Pancreas (tissue), 10 donors: ENCODE measurements at regions not wholly inside any gene's neighbourhood (a gene's known extent, or its start where the extent isn't known, plus 50 kb on each side); places are given as distances from the start of the nearest gene placed in this dataset.

ENCODE experiments used
- ATAC-seq, 4 donors: fragments of 200-7000 bp; cut with Tn5 transposase; one replicate each; pipeline versions ENCODE4 v1.8.0 to v1.9.1; 2020; ENCODE audit warnings: mild to moderate bottlenecking in 4 of 4, moderate library complexity in 4 of 4
- DNase-seq, 6 donors: peaks; one replicate each; pipeline ENCODE4 v3.0.0-alpha.2; 2020
- FAIRE-seq: peaks from 2 replicates; lab custom pipeline; 2012; peaks lifted over from hg19 to GRCh38; lab: Jason Lieb, UNC
- H3K27ac ChIP-seq, 4 donors: fragments of 200-600 bp; sonication (generic); 1 replicate in 3 of 4; 2 replicates in 1 of 4; pipeline versions ENCODE4 v1.5.0 to v1.8.0; 2020
- H3K27me3 ChIP-seq, 4 donors: fragments of 200-600 bp; one replicate each; pipeline ENCODE4 v1.8.0; 2021
- H3K36me3 ChIP-seq, 3 donors: fragments of 200-600 bp; sonication (generic) in 1 of 3; one replicate each; pipeline versions ENCODE4 v1.5.0 to v1.8.0; 2020 to 2021
- H3K4me1 ChIP-seq, 3 donors: fragments of 200-600 bp; one replicate each; pipeline ENCODE4 v1.8.0; 2021
- H3K4me3 ChIP-seq, 4 donors: fragments of 200-600 bp; sonication (generic) in 2 of 4; one replicate each; pipeline versions ENCODE4 v1.5.0 to v1.8.0; 2020 to 2021
- H3K9me3 ChIP-seq, 4 donors: fragments of 200-600 bp; one replicate each; pipeline ENCODE4 v1.8.0; 2021
- CTCF ChIP-seq, 4 donors: fragments of 200-600 bp; sonication (generic) in 3 of 4; IDR thresholded peaks; one replicate each; pipeline versions ENCODE4 v1.5.0 to v1.8.0; 2021; ENCODE audit warnings: antibody characterized with exemption in 4 of 4
- WGBS, 2 donors: extraction: QIAGEN DNeasy Blood & Tissue Kit; methylation state at CpG; one replicate each; pipeline ENCODE4 v1.1.7; 2013; 5-methylcytosine and 5-hydroxymethylcytosine counted together
- intact Hi-C, 3 donors: fragments of 100-400 bp; cut with DNase I; formaldehyde crosslinking; loops; one replicate each; pipeline versions ENCODE4 v1.11.1 to v1.14.2; 2022
- donor health status: healthy with polysubstance abuse.
- donor health status: DM: no; HTN: no; CAD: no; lungs with moderate emphysema.
- donor health status: DM: no; HTN: no; CAD: no.
- donor health status: control.
- donor health status: control.
- donor health status: Bipolar disorder and iron deficiency.
- donor health status: DM: yes; HTN: yes; CAD: no.
- donor health status: DM: no; HTN: no; CAD: no.
- donor health status: DM: no; HTN: no; CAD: no.
- donor health status: DM: yes; HTN: yes; CAD: no.

DNA sequence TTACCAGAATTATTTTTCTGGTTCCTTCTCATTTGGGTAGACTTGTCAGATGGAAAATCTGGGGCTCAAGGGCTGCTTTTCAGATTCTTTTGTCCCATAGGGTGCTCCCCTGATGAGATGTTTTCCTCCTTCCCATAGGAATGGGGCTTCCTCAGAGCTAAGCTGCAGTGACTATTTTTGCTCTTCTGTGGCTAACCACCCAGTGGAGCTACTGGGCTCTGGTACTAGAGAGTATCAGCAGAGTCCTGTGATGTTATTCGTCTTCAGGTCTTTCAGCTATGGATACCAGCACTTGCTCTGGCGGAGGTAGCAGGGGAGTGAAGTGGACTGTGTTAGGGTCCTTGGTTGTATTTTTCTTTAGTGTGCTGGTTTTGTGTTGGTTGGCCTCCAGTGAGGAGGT lies 716.1 kb upstream of the LMO3 start:
- Histone ChIP-seq H3K4me3 (no peak overlapping the region), H3K4me1 (no peaks in the 10 kb centered on the region), H3K27me3 (no peaks in the 10 kb centered on the region), H3K36me3 (no peaks in the 10 kb centered on the region), H3K27ac (no peak overlapping the region), H3K9me3 (no peaks in the 10 kb centered on the region)
- FAIRE-seq (no peak), DNase-seq (no peak), ATAC-seq (no peak)
- no peak for TF ChIP-seq CTCF (IDR thresholded peaks at IDR 0.05)
- 55 to 73% methylated on average over 2 of the region's 2 CpGs for WGBS, 2 donors
- intact Hi-C loops = no loop called here

GRCh38 chr12:17304503-17305347 lies 698.8 kb upstream of the LMO3 start:
- 53 to 59% methylated on average over 7 of the region's 7 CpGs for WGBS, 2 donors
- H3K4me1 ChIP-seq = no peaks in the 10 kb centered on the region
- TF ChIP-seq CTCF (IDR thresholded peaks at IDR 0.05) = no peak
- no peaks in the 10 kb centered on the region for H3K36me3 ChIP-seq
- H3K27me3 ChIP-seq = no peaks in the 10 kb centered on the region
- FAIRE-seq (no peak), ATAC-seq (no peak), DNase-seq (no peak)
- intact Hi-C loops = no loop called here
- no peak overlapping the region for H3K27ac ChIP-seq
- H3K4me3 ChIP-seq = no peak overlapping the region
- no peaks in the 10 kb centered on the region for H3K9me3 ChIP-seq

- H3K4me1 ChIP-seq = no peaks in the 10 kb centered on the region
- intact Hi-C loops = no loop called here
- no peak overlapping the region for H3K4me3 ChIP-seq
- DNase-seq = no peak
- no peaks in the 10 kb centered on the region for H3K9me3 ChIP-seq
- ATAC-seq = no peak
- 74 to 83% methylated on average over 7 of the region's 7 CpGs for WGBS, 2 donors
- no peak for FAIRE-seq
- H3K36me3 ChIP-seq = no peaks in the 10 kb centered on the region
- no peaks in the 10 kb centered on the region for H3K27me3 ChIP-seq
- H3K27ac ChIP-seq = no peak overlapping the region
- TF ChIP-seq CTCF (IDR thresholded peaks at IDR 0.05) = no peak
These were observed 696.0 kb upstream of the LMO3 start for GRCh38 chr12:17302001-17302400.

DNA sequence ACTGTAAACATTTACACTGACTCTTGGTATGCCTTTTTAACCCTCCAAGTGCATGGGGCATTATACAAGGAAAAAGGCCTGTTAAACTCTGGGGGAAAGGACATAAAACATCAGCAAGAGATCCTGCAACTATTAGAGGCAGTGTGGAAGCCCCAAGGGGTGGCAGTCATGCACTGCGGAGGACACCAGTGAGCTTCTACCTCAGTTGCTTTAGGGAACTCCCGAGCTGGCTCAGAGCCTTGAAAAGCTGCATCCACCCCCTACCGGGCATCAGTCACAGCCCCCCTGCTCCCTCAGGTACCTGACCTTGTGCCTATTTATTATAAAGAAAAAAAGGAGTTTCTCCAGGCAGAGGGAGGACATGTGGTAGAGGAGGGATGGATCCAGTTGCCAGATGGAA lies 695.6 kb upstream of the LMO3 start:
- H3K36me3 ChIP-seq = no peaks in the 10 kb centered on the region
- H3K27me3 ChIP-seq = no peaks in the 10 kb centered on the region
- H3K27ac ChIP-seq = no peak overlapping the region
- H3K9me3 ChIP-seq = no peaks in the 10 kb centered on the region
- no peak for TF ChIP-seq CTCF (IDR thresholded peaks at IDR 0.05)
- WGBS, 2 donors = 46 to 70% methylated on average over 3 of the region's 3 CpGs
- DNase-seq (no peak), FAIRE-seq (no peak), ATAC-seq (no peak)
- no peaks in the 10 kb centered on the region for H3K4me1 ChIP-seq
- H3K4me3 ChIP-seq = no peak overlapping the region
- intact Hi-C loops = no loop called here

GRCh38 chr12:17296882-17297281 lies 690.9 kb upstream of the LMO3 start:
- H3K27me3 ChIP-seq = no peaks in the 10 kb centered on the region
- 78 to 85% methylated on average over 7 of the region's 7 CpGs for WGBS, 2 donors
- intact Hi-C loops = no loop called here
- ATAC-seq (no peak), FAIRE-seq (no peak), DNase-seq (no peak)
- no peak overlapping the region for H3K4me3 ChIP-seq
- no peaks in the 10 kb centered on the region for H3K36me3 ChIP-seq
- H3K9me3 ChIP-seq = no peaks in the 10 kb centered on the region
- H3K4me1 ChIP-seq = no peaks in the 10 kb centered on the region
- no peak for TF ChIP-seq CTCF (IDR thresholded peaks at IDR 0.05)
- no peak overlapping the region for H3K27ac ChIP-seq
